HG02678 (cell line): ENCODE measurements at regions not wholly inside any gene's neighbourhood (a gene's known extent, or its start where the extent isn't known, plus 50 kb on each side); places are given as distances from the start of the nearest gene placed in this dataset.

ENCODE experiments used
- ATAC-seq: cut with Tn5 transposase; IDR thresholded peaks from one replicate; pipeline ENCODE4 v1.9.1; 2021; ENCODE audit warnings: mild to moderate bottlenecking, moderate library complexity; ENCODE audit not compliant: unreplicated experiment

- ATAC-seq: no peak
These were observed 257.0 kb downstream of the ADGRG6 start for GRCh38 chr6:142558786-142559185.

DNA sequence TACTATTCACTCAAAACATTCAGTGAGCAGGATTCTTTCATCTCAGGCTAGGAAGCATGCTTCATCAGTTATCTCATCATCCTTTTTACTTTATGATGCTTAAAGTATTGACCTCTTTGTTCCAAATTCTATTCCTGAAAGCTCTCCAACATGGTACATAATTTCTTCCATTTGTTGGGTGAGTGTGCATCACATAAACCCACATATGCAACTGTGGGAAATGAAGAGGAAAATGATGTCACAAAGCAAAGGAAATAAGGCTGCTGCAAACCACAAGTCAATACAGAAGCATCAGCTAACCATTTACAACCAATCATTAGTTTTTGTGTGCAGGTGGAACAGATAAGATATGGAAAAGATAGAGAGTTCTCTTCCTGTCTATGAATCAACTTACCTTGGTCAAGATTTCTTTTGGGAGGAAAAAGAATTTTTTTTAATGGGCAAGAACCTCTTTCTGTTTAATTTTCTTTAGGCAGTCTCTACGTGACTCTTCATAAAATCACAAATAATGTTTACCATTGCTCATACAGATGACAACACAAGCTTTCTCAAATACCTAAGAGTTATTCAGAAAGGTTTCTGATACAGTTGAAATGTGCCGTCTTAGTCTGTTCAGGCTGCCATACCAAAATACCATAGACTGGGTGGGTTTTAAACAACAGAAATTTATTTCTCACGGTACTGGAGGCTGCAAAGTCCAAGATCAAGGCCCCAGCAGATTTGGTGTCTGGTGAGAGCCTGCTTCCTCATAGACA lies 259.9 kb downstream of the ADGRG6 start:
- ATAC-seq: no peak

DNA sequence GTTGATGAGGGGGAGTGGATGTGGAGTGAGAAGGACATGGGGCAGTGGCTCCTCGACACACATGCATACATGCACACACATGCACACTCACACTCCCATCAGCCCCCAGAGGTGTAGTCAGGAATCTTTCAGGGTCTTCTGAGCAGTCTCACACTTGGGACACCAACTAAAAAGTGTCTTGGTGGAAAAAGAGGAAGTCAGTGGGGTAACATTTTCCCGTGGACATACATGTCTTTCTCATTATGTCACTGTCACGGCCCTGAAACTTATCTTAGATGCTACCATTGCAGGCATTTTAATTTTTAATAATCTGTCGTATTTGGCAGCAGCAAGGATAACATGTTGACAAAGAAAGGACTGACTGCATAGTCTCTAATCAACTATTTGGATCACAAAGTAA lies 261.1 kb downstream of the ADGRG6 start:
- no peak for ATAC-seq

DNA sequence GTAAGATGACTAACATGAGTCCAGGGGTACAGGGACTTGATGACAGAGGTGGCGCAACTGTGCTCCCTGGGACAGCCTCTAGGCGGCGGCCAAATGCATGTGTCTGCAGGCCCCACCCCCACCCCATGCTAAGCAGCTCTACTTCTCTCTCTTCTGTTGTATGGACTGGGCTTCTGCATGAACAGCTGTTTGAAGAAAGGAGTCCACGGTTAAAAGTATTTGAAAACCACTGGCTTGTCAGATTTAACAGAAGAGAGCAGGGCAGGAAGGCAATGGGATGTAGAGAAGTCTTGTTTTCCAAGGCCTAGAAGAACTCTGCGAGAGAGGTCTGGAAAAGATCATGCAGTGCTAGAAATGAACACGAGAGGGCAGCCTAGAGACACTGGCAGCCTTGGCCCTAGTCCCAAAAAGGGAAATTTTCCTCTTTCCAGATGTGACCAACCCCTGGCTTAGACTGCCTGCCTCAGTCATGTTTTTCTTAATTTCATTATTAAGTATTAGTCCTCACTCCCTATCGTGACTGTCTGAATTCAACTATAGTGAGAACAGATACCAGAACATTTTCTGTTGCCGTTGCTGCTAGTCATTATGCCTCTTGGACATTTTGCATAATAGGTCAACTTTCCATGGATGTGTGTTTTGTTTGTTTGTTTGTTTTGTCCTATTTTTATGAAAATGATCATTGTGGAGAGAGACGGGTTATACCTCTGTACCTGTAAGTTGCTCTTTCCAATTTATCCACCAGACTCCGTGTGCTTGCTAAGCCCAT lies 265.0 kb downstream of the ADGRG6 start:
- ATAC-seq: peak; percentile 77

DNA sequence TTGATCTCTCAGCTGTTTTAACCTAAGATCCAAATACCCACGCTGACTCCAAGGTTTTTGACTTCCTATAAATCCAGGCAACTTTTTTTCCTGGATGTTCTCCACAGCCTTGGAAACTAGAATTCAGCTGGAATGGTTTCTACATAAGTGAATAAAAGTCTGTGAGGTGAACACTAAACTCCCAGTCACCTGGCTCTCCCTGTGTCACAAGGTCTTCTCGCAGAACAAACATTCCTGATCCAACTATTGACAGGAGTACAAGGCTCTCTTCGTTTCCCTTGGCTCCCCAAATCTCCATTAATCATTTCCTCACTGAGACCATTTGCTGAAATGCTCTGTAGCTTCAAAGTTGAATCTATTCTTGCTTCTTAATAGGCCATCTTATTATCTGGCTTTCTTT lies 265.7 kb downstream of the ADGRG6 start:
- ATAC-seq: no peak

DNA sequence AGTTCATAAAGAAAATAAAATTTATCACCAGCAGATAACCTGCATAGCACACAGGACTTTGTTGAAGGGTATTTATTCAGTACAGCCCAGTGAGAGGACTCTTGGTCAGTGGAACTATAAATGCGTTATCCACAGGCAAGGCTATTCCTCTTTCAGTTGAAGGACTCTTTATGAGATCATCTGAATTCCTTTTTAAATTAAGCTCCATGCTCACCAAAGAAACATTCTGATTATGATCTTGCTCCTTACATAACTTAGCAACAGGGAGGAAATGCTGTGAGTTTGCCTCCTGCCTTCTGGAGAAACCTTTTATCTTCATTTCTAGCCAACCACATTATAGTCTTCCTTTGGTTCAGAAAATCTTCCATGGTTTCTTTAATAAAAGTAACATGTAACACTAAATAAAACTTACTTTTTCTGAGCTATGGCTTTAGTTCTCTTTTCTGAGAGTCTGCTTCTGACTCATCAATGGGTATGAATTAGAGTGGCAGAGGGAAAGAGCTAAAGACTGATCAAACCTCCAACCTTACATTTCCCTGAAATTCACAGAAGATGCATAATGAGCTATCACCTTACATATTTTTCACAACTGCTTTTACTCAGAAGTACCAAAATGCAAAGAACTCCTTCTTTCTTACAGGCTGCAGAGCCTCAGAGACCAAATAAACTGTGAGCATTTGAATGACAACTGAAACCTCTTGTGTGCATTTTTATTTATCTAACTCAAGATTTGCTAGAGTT lies 267.2 kb downstream of the ADGRG6 start:
- ATAC-seq: no peak

DNA sequence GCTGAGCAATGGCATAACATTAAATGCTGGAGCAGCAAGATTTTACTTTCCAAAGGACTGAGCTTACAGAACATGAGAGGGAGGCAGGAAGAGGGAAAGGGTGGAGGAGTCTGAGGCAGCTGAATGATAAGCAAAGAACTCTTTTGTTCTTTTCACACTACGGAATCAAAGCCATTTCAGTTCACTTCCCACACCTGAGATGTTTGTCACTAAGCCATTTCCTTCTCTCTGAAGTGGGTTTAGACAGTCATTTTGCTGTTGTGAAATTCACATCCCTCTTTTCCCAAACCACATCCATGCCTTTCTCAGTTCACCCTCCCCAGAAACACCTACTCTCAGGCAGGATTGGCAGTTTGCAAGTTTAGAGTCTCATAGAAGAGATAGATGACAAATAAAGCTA lies 267.9 kb downstream of the ADGRG6 start:
- ATAC-seq: no peak

DNA sequence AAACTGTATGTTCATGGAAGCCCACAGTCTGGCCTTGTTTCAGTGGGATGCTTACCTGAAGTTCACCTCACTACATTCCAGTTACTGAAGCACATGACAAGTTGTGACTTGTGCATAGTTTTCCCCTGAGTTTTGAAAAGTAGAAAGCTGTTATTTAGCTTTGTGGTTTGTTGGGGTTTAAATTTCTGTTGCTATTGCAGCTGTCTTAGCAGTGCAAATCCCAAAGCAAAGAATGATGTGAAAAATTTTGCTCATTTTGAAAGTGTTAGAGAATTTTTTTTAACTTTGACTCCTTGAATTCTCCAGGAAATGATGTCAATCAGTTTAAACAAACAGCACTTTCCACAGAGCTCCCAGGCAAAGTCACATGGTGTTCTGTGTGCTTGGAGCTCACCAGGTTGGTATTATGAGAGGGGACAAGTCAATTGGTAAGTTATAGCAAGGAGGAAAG lies 268.4 kb downstream of the ADGRG6 start:
- ATAC-seq: no peak

DNA sequence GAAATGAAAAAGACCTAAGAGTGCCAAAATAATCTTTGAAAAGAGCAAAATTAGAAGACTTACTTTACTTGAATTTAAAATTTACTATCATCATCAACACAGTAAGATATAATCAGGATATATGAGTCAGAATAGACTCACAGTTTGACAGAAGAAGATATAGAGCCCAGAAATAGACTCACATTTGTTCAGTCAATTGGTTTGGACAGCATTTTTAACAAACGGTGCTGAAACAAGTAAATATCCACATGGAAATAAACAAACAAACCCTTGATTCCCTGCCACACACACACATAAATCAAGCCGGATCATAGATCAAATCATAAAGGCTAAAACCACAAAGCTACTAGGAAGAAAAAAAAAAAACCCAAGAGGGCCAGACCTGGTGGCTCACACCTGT lies 291.1 kb downstream of the ADGRG6 start:
- ATAC-seq: no peak

- no peak for ATAC-seq
These were observed 296.0 kb downstream of the ADGRG6 start for GRCh38 chr6:142597836-142598235.

DNA sequence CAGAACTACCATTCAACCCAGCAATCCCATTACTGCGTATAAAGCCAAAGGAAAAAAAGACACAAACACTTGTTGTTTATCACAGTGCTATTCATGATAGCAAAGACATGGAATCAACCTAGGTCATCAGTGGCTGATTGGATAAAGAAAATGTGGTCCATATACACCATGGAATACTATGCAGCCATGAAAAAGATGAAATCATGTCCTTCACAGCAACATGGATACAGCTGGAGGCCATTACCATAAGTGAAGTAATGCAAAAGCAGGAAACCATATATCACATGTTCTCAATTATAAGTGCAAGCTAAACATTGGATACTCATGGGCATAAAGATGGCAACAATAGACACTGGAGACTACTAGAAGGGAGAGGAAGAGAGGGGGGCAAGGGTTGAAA lies 299.6 kb downstream of the ADGRG6 start:
- no peak for ATAC-seq

DNA sequence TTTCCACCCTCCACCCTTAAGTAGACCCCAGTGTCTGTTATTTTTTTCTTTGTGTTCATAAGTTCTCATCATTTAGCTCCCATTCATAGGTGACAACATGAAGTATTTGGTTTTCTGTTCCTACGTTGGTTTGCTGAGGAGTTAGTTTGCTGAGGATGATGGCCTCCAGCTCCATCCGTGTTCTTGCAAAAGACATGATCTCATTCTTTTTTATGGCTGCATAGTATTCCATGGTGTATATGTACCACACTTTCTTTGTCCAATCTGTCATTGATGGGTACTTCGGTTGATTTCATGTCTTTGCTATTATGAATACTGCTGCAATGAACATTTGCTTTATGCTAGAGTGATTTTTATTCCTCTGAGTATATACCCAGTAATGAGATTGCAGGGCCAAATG lies 301.2 kb downstream of the ADGRG6 start:
- no peak for ATAC-seq

DNA sequence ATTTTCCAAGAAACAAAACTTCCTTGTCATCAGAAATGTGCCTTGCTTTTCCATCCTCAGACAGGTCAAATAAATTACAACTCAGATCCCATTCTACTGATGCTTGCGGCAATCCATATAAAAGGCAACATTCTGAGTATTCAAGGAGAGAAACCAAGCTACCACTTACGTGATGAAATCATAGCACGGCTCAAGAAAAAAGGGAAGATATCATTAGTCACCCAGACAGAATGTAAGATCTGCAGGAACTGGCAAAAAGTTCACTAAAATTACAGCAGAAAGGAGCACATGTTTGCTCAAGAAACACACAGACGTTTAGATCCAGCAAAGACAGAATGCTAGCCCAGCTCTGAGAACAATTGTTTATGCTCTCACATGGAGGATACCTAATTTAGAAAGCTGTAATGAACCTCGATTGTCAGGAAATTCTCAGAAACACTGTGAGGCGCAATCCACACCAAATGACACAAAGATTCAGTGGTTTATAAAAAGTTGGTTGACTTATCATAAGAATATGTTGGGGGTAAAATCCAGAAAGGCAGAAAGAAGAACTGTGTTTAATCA lies 304.2 kb downstream of the ADGRG6 start:
- no peak for ATAC-seq

DNA sequence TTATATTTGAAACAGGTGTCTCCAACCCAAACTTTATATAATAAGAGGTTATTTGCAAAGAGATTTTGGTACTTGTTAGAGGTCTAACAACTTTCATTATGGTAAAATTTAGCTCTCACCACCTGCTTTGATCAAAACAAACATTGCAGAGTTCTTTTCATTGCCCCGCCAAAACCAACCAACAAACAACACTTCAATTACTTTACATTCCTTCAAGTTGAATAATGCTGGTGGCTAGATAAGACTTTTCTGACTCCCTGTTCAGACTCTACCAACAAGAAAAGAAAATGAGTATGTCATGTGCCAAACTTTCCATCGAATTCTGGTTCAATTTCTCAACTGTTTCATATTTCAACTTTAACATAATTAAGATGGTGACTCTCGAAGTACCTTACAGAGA lies 311.1 kb downstream of the ADGRG6 start:
- ATAC-seq: no peak

GRCh38 chr6:142613981-142614380 lies 312.2 kb downstream of the ADGRG6 start:
- no peak for ATAC-seq

DNA sequence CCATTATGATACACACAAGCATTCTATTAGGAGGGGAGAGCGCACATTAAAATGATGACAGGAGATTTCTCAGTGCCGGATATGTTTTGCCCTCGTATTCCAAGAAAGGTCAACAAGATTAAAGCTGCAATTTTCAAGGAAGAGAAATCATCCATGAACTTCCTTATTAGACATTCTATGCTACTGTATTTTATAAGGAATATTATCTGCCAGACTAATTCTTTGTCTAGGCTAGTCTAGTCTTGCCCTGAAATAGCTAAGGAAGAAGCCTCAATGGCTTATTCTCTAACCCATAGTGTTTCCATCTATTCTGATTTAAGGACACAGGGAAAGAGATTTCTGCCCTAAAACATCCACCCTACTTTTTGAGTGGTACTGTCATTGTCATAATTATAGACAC lies 315.4 kb downstream of the ADGRG6 start:
- no peak for ATAC-seq

DNA sequence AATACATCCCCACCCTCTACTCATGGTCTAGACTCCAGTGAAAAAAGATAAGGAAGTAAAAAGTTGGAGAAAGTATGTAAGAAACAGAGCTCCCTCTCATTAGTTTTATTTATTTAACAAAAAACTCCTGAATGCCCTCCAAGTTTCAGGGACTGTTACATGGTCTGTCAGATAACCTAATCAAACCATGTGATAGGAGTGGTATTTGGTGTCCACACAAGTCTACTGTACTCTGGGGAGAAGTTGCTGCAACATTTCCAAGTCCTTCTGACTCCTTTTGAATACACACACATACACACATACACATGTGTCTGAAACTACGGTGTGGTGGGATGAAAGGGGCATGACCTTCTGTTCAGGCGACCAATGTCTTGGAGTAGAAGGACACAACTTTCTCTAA lies 320.0 kb downstream of the ADGRG6 start:
- no peak for ATAC-seq

- no peak for ATAC-seq
These were observed 319.8 kb downstream of the HIVEP2 start for GRCh38 chr6:142624978-142625715.

GRCh38 chr6:142627474-142627873 lies 317.5 kb downstream of the HIVEP2 start:
- ATAC-seq: no peak

DNA sequence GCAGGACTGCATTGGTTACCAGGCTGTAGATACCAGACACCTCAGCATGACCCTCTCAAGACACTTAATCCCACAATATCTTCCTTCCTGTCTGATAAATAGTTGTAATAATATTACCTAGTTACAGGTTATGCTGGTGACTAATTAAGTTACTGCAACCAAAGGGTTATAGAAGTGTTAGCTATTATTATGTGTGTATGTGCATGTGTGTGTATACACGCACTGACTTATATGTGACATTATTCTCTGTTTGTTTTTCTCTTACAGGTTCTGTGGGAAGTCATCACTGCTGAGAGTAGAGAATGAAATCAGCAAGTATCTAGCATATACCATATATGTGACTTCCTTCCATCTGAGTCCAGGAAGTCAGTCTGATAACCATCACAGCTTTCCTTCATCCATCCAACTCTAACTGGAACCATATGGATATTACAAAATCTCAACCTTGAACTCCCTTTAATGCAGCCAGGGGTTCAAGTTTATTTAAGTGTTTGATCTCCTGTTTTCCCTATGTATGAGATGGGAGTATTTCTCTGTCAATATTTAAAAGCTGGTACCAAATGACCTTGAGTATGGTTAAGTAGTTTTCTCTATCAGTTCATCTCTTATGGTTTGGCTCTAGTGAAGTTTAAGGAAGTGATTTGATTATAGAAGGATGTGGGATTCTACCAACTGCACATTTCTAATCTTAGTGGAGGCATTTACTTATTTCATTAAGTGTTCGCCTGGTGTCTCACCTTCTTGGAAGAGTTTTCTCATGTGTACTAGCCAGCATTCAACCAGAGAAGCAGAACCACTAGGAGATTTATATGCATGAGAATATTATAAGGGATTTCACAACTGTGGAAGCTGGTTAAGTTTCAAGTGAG lies 313.2 kb downstream of the HIVEP2 start:
- no peak for ATAC-seq
